Fibroblast of peridontal ligament (primary cell): ENCODE measurements at regions not wholly inside any gene's neighbourhood (a gene's known extent, or its start where the extent isn't known, plus 50 kb on each side); places are given as distances from the start of the nearest gene placed in this dataset.
"Not testable (repeated sequence)": the region's sequence is repeated elsewhere in the genome, so short reads cannot be mapped to it uniquely, and the experiment has no call there.

Experiments
- DNase-seq: peaks from one replicate; pipeline ENCODE4 v3.0.0-alpha.2; 2010; ENCODE audit errors: extremely low read depth

GRCh38 chr10:124324451-124324850 is 94.3 kb downstream of the OAT start:
- no peak for DNase-seq

DNA sequence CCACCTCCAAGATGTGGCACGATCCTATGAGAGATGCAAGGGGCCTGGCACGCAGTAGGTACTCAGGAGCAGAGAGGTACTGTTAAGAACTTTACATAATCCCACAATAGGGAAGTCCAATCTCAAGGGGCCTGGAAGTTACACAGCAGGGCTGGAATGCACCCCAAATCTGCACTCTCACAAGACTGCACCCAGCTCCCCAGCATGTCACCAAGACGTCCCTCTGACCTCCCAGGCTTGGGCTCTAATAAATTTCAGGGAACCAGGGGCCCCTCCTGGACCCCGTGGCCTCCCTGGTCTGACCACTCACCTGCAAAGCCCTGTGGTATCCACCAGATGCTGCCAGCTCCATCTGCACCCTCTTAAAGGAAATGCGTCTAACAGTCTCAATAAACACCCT is 94.9 kb downstream of the OAT start:
- no peak for DNase-seq

DNA sequence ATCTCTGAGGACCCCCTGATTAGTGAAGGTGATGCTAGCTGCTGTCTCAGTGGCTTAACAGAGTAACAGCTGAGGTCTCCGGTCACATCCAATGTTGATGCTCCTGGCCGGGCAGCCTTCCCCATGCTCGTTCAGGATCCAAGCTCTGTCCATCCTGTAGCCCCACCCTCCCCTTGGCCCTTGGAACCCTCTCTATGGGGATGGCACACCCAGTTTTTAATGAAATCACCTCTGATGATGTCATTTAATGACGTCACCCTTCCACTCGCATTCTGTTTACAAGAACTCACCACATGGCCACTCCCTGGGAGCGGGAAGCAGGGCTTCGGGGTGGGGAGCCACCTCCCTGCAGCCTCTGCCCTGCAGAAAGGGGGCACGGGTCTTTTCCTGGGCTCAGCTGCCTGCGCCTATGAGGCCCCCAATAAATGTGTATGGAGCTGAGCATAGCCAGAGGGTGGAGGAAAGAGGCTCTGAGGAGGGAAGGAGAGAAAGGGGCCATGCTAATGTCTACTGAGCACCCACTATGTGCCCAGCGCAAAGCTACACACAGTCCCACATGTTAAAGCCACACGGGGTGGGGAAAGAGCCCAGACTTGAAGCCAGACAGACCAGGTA is 95.5 kb downstream of the OAT start:
- DNase-seq: no peak

DNA sequence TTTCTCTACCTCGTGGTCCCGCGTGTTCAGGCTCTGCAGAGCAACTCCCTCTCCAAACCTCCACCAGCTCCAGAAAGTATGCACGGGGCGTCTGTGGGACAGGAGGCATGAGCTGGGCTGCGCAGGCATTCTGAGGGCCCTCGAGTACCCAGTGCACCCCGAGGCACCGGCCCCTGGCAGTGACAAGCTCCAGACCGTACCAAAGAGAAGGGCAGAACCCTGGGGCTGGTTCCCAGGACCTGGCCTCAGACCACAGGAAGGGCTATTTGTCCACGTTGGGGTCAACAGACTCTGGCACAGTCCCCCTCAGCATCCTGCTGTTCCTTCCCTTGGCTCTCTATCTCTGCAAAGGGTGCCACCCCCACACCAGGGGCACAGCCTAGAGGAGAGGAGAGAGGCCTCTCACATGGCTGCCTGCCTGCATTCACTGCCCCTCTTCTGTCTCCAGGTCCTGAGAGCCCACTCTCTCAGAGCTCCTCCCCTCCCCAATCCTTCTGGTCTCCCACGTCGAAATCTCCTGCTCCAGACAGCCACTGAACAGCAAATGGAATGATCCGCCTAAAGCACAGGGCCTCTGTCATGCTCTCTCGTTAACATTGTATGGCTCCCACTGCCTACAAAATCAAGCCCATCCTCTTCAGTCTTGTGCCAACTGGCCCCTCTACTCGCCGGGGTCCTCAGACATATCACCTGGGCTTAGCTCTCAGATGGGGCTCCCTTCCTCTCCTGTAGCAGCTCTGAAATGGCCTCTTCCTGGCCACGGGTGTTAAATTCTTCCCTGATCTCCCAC is 96.3 kb downstream of the OAT start:
- DNase-seq: no peak

DNA sequence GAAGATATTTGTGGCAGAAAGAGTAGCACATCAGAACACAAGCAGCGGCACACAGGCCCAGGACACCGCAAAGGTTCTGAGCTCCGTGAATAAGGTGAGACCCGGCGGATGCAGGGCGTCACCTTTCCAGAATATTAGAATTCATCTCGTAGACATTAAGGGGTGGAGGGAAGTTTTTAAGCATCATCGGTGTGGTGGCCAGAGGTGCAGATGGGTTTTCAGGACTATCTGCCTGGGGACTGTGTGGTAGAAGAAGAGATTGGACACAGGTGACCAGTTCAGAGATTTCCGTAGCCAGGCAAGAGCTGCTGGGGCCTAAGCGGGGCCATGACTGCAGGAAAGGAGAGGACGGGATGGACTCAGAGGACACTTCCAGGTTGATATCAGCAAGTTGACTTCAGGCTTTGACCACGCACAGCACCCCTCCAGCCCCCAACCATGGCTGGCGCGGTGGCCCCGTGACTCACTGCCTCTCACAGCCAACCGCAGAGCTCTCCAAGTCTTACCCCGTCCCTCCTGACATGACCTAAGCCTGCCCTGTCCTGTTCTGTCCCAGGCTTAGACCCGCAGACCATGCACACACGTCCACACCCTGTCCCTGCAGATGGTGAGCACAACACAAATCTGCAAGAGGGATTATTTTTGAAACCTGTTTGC is 97.2 kb downstream of the OAT start:
- no peak for DNase-seq

DNA sequence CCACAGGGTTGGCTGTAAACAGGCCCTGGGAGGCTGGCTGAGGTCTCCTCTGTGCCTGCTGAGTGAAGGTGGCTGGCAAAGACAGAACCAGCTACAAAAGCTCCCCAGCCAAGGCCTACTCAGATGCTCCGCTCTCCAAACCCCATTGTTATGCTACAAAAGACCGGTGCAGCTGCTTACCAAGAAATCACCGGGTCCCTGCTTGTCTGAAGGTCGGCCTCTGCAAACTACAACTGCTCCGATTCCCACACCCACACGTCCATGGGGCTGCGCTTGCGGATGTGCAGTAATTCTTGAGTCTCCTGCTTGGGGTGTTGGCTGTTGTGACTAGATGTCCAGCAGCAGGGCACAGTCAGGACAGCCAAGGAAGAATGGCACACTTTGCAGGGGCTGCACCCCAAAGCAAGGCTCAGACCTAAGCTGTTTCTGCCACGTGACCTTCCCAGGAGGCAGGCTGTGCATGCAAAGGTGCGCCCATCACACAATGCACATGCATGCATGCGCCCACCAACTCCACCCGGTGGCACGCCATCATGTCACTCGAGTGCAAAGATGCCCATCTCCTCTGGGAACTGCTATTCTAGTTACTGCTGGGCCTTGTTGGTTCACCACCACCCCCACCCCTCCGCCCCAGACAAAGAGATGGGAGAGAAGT is 97.8 kb downstream of the OAT start:
- DNase-seq: no peak

- no peak for DNase-seq
Observed at GRCh38 chr10:124319926-124320391, 98.8 kb downstream of the OAT start.

- DNase-seq: not testable (repeated sequence)
Observed at GRCh38 chr10:124319520-124319919, 99.2 kb downstream of the OAT start.

- DNase-seq: no peak
Observed at GRCh38 chr10:124318811-124319210, 99.9 kb downstream of the OAT start.

DNA sequence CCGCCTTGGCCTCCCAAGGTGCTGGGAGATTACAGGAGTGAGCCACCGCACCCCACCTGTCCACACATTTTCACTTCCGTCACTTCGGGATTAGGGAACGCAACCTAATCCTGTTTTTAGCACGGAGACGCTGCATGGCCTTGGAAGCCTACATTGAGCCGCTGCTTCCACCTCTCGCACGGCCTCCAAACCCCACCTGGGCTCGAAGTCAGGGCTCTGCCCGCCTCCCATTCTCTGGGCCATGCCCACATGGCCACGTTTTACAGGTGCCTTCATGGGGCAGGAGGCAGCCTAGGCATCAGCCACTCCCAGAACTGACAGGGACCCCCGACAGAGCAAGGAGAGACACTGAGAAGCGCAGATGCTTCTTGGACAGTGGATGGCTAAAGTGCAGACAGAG is 100.6 kb downstream of the OAT start:
- no peak for DNase-seq

GRCh38 chr10:124316326-124316725 is 102.4 kb downstream of the OAT start:
- DNase-seq: no peak

- no peak for DNase-seq
Observed at GRCh38 chr10:124315591-124316270, 103.0 kb downstream of the OAT start.

DNA sequence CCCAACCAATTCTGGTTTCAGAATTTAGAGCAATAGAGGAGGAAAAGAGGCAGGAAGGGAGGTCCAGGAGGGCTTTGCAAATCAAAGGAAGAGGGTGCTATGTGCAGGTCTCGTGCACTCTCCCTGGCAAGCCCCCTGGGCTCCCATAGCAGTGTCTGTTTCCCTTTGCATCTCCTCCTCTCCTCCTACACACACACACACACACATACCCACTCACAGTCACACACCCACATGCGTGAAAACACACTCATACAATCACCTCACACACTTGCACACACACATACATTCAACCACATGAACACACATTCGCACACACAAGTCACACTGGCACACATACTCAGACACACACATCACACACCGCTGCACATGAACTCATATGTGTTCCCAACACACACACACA is 105.3 kb downstream of the OAT start:
- no peak for DNase-seq

- no peak for DNase-seq
Observed at GRCh38 chr10:124308811-124309210, 109.9 kb downstream of the OAT start.

DNA sequence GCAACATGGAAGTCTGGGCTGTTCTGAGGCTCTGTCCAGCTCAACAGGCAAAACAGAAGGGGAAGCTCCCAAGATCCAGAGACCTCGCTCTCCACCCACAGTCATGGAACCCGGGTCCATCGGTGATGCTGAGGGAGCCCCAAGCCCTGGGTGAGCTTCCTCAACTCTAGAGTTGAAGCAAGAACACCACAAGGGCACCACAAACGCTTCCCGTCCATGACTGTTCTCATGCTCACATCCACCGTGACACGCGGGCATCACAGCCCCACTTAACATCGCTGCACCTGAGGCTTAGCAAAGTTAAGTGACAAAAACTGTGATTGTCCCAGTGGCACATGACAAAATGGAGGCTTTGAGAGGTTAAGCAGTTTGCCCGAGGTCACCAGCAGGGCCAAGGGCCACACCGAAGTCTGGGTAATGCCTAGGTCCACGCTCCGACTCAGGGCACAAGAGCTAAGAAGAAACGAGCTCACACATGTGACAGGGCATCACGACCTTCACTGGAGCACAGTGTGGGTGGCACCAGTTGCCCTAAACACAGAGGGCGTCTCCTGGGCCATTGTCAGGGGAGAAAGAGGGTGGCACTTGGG is 110.6 kb downstream of the OAT start:
- no peak for DNase-seq

- DNase-seq: no peak
Observed at GRCh38 chr10:124307591-124307990, 111.1 kb downstream of the OAT start.

- DNase-seq: no peak
Observed at GRCh38 chr10:124306922-124307371, 111.8 kb downstream of the OAT start.

GRCh38 chr10:124306520-124306919 is 112.2 kb downstream of the OAT start:
- no peak for DNase-seq

- DNase-seq: no peak
Observed at GRCh38 chr10:124305984-124306383, 112.7 kb downstream of the OAT start.

DNA sequence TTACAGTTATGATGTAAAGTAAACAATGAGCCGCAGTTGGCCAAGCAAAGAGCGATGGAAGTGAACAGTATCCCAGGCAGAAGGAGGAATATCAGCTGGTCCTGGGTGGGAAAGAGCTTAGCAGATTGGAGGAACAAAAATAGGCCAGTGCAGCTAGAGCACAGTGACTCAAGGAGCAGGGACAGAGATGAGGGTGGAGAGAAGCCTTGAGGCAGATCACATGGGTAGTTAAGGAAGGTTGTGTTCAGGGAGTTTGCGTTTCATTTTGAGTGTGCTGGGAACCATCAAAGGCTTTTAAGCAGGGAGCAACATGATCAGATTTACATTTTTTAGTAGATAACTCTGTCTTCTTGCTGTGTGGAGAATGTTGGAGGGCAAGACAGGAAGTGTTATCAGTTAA is 113.6 kb downstream of the OAT start:
- DNase-seq: no peak

DNA sequence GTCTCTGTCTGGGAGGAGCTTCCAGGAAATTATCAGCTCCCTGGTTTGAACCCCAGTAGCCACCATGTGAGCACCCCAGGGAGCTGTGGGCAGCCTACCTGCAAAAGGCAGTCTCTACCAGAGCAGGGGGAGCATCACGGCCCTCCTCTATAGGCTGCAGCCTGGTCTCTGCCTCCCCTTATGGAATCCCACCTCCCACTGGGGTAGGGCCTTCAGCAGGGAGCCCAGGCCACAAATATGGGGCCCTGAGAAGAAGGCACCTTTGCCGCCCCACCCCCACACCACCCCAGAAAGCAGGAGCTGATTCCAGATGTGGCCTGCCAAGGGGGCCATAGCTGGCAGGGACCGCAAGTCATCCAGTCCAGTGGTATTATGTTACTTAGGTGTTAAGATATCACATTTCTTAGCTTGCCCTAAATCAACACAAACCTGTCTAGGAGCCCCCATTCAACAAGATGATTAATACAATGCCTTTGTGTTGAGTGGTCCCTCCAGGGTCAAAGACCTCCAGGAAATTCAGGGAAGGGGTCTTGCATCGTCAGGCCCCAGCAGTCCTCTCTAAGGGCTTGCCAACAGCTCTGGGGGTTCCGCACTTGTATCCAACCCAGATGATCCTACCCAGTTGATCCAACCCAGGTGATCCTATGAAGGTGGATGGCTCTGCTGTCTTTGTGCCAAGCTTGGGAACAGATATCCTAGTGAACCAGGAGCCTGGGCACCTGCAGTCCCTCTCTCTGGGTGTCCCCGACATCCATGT is 114.9 kb downstream of the OAT start:
- DNase-seq: no peak
